GM21381 (cell line): ENCODE measurements at regions not wholly inside any gene's neighbourhood (a gene's known extent, or its start where the extent isn't known, plus 50 kb on each side); places are given as distances from the start of the nearest gene placed in this dataset.
"Not testable (repeated sequence)": the region's sequence is repeated elsewhere in the genome, so short reads cannot be mapped to it uniquely, and the experiment has no call there.

Experiments used
- ATAC-seq: cut with Tn5 transposase; IDR thresholded peaks from one replicate; pipeline ENCODE4 v1.9.1; 2021; ENCODE audit warnings: mild to moderate bottlenecking, moderate library complexity; ENCODE audit not compliant: unreplicated experiment

- no peak for ATAC-seq
Observed at GRCh38 chr7:156549636-156550035, 90.9 kb upstream of the RNF32 start.

- peak; percentile 55 for ATAC-seq
Observed at GRCh38 chr7:156547884-156548561, 92.6 kb upstream of the RNF32 start.

DNA sequence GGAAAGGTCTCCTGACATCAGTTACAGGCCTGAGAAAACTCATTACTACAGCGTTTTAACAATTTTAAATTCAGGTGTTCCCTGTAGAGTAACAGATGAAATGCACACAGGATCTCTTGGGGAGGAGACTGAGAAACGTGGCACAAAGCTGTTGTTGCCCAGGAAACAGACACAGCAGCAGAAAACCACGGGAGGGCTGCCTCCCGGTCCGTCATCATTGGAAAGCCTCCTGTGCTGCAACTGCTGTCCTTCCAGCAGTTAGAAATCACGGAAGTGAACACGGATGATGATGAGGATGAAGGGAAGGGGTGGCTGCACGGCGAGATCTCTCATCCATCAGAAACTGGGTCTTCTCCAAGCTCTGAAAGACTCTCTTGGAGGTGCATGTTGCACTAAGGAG lies 94.6 kb upstream of the RNF32 start:
- no peak for ATAC-seq

- ATAC-seq, result no peak
Observed at GRCh38 chr7:156544919-156545715, 95.5 kb upstream of the RNF32 start.

DNA sequence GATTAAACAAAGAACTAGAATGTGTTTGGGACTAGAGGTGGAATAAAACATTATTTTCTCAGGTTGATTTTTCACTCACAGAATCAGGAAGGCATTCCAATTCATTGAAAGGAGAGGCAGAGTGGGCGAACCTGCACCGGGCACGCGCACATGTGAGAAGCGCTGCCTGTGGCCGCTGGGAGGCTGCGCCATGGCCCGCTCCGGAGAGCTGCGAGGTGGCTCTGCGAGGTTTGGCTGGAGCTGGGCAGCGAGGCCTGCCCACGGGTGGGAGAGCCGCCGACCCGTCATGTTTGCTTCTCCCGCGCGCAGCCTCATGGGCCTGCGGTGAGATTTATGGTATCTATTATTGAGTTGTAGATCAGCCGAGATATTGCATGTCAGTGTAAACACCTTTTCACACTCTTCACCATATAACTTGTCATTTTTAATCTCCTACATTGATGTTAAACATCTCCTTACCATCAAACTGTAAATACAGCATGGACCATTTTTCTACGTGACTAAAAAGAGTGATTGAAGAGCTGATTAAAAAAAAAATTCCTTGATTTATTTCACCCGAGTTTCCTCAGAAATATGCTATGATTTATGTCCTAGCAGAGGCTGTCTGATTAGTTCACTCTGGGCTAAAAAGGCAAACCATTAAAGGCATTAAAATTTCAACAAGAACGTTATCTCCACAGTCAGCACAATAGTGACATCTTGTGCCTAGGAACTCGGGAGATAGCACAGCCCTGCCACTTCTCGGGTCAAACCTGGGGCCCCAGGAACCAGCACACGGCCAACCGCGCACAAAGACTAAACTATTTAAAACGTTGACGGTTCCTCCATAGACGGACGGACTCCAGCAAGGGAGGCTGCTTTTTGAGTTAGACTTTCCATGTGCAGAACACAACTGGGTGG lies 96.6 kb upstream of the RNF32 start:
- ATAC-seq, result no peak

GRCh38 chr7:156540619-156541165 lies 99.9 kb upstream of the RNF32 start:
- ATAC-seq, result no peak

DNA sequence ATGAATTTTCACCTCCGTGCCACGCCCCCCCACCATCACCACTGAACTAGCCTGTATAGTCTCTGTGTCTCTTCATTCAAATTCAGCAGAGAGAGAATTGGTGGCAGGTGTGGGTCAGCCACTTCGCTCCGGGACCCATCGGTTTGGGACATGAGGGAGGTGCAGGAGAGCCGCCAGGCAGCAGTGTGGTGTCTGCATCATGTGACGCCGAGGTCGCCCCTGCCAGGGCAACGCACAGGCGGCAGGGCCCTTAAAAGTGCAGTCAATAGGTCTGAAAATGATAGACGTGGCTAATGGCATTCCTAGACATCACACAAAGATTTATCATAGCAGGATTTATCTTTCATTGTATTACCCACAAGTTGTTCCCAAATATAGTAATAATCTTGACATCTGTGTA lies 100.6 kb upstream of the RNF32 start:
- no peak for ATAC-seq

GRCh38 chr7:156537006-156537405 lies 103.6 kb upstream of the RNF32 start:
- no peak for ATAC-seq

GRCh38 chr7:156534925-156535324 lies 105.6 kb upstream of the RNF32 start:
- ATAC-seq, result no peak

- no peak for ATAC-seq
Observed at GRCh38 chr7:156533964-156534363, 106.6 kb upstream of the RNF32 start.

DNA sequence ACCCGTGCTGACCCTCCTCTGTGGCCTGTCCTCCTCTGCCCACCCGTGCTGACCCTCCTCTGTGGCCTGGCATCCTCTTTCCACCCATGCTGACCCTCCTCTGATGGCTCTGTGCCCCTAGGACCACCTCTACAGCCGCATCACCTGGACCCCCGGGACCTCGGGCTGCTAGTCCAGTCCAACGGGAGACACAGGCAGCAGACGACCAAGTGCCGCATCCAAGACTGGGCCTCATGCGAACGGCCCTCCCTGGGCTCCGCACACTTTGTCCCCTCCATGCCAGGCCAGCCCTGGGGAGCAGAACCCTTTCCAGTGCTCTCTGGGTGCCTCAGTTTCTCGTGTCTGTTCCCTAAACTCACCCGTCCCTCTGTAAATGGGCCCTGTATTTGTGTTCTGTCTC lies 107.2 kb upstream of the RNF32 start:
- no peak for ATAC-seq

GRCh38 chr7:156532016-156532602 lies 108.5 kb upstream of the RNF32 start:
- ATAC-seq, result no peak

GRCh38 chr7:156529956-156530355 lies 110.6 kb upstream of the RNF32 start:
- ATAC-seq, result no peak

GRCh38 chr7:156527458-156527890 lies 113.1 kb upstream of the RNF32 start:
- ATAC-seq, result no peak

DNA sequence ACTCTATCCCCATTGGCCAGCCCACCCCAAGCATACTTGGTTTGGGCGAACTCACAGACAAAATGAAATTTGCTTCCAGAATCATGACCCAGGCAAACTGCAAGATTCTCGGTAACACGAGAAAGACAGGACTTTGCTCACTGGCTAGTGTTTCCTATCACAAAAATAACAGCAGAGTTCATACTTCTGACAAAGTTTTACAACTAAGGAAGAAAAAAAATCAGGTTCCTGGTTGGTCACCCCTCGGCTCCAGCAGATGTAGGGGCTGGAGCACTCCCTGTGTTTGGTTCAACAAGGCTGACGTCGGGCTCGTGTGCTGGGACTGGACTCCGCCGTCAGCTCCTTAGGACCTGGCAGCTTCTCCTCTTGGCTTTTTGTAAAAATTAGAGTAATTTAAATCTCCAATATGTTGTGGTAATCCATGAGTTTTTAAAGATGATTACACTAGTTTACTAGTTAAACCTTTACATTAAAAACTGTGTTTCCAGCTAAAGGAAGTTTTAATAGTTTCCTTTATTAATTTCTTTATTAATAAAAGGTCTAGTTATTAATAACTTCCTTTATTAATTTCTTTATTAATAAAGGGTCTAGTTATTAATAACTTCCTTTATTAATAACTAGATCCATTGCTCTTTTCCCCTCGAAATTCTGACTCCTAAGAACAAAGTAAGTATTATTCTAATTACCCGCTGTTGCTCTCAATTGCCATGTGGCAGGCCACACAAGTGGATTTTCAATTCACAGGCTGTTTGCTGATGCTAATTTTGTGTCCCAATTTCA lies 115.6 kb upstream of the RNF32 start:
- no peak for ATAC-seq

- ATAC-seq, result no peak
Observed at GRCh38 chr7:156523447-156524048, 117.0 kb upstream of the RNF32 start.

- ATAC-seq, result no peak
Observed at GRCh38 chr7:156522801-156523200, 117.8 kb upstream of the RNF32 start.

DNA sequence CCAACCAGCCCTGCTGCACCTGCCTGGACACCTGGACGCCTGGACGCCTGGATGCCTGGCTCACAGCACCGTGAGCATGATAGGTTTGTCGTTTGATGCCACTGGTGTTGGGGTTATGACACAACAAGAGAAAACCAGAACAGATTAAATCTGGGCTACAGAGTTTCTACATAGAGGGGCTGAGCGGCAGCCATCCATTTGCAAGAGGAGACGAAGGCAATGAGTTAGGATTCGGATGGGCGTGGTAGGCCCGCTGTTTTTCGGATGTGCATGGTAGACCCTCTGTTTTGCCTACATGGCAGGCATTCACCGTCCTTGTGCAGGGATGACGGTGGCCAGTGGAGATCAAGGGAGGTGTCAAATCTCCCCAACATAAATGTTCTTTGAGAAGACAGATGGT lies 121.5 kb upstream of the RNF32 start:
- no peak for ATAC-seq

DNA sequence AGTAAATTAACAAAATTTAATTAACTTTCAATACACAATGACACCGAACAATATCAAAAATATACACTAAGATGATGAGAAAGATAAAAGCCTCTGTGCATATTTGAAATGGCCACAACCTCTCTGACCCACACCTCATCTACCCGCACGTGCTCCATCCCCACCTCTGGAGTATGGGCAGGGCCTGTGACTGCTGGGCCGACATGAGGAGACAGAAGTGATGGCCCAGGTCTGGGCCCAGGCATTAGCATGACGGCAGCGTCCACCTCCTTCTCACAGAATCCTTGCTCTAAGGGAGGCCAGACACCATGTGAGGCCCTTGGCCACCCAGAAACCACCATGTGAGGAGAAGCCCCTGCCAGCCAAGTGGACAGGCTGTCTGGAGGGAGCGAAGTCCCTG lies 122.1 kb upstream of the RNF32 start:
- ATAC-seq, result no peak

DNA sequence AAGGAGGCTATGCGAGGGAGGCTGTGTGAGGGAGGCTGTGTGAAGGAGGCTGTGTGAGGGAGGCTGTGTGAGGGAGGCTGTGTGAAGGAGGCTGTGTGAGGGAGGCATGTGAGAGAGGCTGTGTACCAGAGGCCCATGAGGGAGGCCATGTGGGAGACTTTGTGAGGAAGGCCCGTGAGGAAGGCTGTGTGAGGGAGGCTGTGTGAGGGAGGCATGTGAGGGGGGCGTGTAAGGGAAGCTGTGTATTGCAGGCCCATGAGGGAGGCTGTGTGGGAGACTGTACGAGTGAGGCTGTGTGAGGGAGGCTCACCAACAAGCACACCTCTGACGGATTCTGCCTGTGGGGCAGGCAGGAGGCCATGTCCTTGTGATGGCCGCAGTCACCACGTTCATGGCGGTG lies 122.7 kb upstream of the RNF32 start:
- ATAC-seq, result not testable (repeated sequence)
